NCI-H82 treated with DMSO at 0.1 percent for 48 hours (cell line): ENCODE measurements at regions not wholly inside any gene's neighbourhood (a gene's known extent, or its start where the extent isn't known, plus 50 kb on each side); places are given as distances from the start of the nearest gene placed in this dataset.
"Not testable (repeated sequence)": the region's sequence is repeated elsewhere in the genome, so short reads cannot be mapped to it uniquely, and the experiment has no call there.

Experiments used
- DNase-seq: peaks from one replicate; lab custom pipeline; 2025; ENCODE audit not compliant: unreplicated experiment; lab: John Stamatoyannopoulos, UW

- DNase-seq = no peak
Measured at GRCh38 chr2:142380372-142380771, 249.6 kb upstream of the LRP1B start.

- DNase-seq = not testable (repeated sequence)
Measured at GRCh38 chr2:142362069-142362468, 231.3 kb upstream of the LRP1B start.

- no peak for DNase-seq
Measured at GRCh38 chr2:142347751-142348150, 216.9 kb upstream of the LRP1B start.

- no peak for DNase-seq
Measured at GRCh38 chr2:142339261-142339660, 208.4 kb upstream of the LRP1B start.

GRCh38 chr2:142332196-142332595 is 201.4 kb upstream of the LRP1B start:
- no peak for DNase-seq

- DNase-seq = no peak
Measured at GRCh38 chr2:142330458-142330857, 199.6 kb upstream of the LRP1B start.

GRCh38 chr2:142325870-142326269 is 195.1 kb upstream of the LRP1B start:
- peak; percentile 68 for DNase-seq

DNA sequence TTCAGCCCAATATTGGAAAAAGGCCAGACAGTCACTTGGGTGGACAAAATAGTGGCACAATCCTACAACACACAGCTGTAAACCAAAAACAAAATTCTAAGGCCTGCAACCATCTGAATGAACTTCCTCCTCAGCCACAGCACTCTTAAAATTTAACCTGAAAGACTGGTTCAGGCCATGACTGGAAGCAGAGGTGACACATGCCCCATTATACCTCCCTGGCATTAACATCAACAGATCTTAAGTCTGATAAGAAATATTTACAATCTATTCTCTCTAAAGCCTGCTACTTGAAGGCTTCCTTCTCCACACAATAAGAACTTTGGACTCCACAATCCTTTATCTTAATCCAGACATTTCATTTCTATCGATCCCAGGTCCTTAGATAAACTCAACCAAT is 192.4 kb upstream of the LRP1B start:
- no peak for DNase-seq

DNA sequence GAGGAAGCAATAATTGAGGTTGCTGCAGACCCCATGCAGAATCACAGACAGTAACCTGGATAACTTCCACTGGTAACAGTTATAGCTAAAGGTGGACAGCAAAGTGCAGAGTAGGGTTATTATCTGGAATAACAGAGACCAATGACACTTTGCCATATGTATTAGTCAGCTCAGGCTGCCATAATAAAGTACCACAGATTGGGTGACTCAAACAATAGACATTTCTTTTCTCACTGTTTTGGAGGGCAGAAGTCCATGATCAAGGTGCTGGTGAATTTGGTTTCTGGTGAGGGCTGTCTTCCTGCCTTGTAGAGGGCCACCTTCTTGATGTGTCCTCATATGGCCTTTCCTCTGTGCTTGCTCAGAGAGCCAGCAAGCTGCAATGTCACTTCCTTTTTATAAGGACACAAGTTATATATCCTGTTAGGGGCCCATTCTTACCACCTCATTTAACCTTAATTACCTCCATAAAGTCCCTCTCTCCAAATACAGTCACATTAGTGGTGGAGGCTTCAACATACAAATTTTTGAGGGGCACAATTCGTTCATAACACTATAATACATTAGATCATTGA is 191.0 kb upstream of the LRP1B start:
- no peak for DNase-seq

GRCh38 chr2:142320067-142320466 is 189.3 kb upstream of the LRP1B start:
- no peak for DNase-seq

DNA sequence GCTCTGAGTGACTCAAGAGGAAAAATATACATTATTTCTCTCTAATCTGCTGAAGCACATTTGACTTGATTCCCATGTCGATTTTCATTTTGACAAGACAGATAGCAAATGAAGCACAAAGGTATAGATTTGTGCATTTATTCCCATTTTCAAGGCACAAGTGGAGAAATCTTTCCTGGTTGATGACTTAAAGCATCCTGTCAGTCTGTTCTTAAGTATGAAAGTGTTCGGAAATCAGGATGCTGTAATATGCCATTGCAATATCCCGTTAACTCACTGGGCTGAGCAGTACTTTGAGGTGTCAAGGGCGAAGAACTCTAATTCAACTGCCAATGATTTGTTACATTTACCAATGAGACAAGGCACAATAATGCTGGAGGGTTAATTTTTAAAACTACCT is 185.2 kb upstream of the LRP1B start:
- no peak for DNase-seq

DNA sequence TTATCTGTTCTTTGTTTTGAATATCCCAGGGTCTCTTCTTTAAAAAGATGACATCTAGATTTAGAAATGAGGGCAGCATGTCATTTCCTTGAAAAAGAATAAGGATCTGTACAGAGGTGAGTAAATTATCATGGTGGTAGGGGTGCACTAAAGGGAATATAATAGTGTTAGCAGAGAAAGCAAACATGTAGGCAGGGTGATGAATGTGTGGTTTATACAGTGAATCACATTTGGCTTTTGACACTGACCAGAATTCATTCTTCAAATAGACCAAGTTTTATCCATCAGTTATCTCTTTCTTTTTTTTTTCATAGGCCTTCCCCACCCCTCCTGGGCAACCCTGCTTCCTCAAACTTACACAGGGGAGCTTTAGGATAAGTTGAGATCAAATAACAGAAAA is 184.5 kb upstream of the LRP1B start:
- no peak for DNase-seq

GRCh38 chr2:142314164-142314563 is 183.3 kb upstream of the LRP1B start:
- no peak for DNase-seq

DNA sequence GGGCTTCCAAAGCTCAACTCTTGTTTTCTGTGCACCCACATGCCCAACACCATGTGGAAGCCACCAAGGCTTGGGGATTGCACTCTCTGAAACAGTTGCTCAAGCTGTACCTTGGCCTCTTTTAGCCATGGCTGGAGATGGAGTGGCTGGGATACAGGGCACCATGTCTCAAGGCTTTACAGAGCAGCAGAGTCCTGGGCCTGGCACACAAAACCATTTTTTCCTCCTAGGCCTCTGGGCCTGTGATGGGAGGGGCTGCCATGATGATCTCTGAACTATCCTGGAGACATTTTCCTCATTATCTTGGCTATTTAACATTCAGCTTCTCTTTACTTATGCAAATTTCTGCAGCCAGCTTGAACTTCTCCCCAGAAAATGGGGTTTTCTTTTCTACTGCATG is 179.7 kb upstream of the LRP1B start:
- no peak for DNase-seq

GRCh38 chr2:142308744-142309143 is 177.9 kb upstream of the LRP1B start:
- no peak for DNase-seq

DNA sequence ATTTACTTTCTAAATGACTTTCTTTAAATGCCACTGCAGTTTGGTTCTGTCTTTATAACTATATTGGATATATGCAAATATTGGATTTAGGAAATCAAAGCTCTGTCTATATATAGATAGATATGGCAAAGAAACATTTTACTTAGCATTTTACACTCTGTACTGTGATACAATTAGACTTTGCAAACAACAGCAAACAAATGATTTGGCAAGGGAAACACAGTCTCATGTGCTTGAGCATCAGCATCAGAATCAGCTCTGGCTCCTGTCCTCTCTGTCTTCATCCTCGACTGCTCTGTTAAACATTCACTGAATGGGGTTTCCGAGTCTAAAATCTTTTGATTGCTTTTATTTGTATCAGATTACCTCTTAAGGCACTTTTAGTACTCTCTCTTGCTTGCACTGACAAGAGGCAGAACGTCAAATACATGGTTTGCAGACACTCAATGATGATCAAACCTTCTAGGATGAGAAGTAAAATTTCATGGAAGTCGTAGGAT is 176.8 kb upstream of the LRP1B start:
- DNase-seq = no peak

DNA sequence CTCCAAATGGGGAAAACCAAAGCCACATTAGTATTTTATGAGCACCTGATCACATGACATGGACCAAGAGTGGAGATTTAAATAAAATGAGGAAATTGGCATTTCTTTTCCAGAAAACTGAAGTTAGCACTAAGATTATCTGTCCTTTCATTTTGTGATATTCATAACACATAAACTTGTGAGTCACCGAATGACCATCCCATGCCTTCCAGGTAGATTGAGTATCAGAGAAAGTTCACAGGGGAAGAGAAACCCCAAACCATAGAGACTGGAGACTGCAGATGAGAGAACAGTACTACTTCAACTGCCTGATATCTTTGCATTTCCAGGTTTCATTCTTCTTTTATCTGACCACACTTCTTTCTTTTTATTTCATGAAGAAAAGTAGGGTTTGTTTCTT is 176.3 kb upstream of the LRP1B start:
- DNase-seq = no peak

DNA sequence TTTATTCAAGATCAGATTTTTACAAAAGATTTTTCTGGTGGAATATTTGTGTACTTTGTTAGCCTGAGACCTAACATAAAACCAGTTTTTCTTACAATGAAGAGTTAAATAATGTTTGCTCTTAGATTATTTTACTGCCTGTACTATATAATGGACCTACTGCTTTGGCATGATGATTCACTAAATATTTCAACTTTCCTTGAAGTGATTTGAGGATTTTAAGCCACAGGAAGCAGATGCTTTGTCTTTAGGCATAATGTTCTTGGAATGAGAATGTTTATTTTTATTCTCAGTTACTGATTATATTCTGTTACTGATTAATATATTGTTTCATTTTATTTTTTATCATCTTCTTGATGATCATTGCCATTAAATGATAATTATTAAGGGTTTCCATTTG is 175.3 kb upstream of the LRP1B start:
- DNase-seq = no peak

DNA sequence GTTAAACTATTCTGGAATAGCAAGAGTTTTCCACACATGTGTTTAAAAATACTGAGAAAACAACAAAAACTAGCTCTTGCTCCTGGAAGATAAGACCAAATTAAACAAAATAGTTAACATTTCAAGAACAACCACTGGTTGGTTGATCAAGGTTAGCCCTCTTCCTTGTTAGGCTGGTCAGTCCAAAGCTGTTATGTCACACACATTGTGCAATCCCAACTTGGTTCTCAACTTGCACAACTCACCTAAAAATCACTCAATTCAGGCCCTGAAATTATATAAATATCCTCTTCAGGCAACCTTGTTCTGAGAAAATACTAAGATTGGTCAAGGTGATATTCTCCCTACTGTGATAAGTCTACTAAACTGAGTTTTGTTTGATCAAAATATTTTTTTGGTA is 169.7 kb upstream of the LRP1B start:
- DNase-seq = no peak

- DNase-seq = no peak
Measured at GRCh38 chr2:142299021-142299420, 168.2 kb upstream of the LRP1B start.

DNA sequence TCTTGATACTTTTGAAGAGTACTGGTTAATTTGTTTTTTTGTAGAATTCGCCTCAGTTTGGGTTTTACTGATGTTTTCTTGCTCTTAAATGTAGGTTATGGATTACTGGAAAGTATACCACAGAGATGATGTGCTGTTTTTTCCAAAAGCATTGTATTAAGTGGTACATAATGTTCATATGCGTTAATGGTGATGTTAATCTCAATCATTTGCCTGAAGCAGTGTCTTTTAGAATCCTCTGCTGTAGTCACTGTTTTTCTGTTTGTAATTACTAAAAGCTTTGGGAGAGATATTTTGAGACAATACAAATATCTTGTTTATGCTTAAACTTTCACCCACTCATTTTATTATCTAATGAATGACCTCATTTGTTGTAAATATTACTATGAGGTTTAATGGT is 163.4 kb upstream of the LRP1B start:
- DNase-seq = no peak

DNA sequence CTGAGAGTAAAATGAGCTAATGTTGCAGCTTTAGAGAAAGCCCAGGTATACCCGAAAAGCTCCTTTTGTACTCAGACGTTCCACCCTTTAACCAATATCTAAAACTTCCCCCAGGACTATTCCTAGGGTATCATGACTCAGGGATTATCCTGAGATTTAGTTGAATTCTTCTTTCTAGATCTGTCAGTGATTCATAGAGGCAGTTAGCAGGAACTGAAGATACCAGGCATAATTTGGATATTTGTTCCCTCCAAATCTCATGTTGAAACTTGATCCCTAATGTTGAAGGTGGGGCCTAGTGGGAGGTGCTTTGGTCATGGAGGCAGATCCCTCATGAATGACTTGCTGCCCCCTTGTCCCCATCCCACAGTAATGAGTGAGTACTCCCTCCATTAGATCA is 161.2 kb upstream of the LRP1B start:
- DNase-seq = peak; percentile 3

DNA sequence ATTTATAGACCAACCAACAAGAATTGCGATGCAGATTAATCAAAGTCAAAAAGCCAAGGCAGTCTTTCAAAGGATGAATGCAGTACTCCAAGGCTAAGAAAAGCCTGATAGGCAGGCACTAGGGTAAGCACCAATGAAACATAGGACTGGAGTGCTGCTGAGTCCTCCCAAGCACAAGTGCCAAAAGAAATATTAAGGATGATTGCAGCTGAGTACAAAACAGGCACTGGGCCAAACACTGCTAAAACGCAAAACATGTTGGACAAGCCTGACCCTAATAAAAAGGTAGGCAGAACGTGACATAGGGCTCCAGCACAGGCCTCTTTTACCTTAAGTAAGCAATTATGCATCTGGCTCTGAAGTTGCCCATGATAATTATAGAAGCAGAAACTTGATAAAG is 160.1 kb upstream of the LRP1B start:
- DNase-seq = peak; percentile 10

- DNase-seq = peak; percentile 52
Measured at GRCh38 chr2:142286618-142287017, 155.8 kb upstream of the LRP1B start.
